K562 (cell line): ENCODE measurements at regions not wholly inside any gene's neighbourhood (a gene's known extent, or its start where the extent isn't known, plus 50 kb on each side); places are given as distances from the start of the nearest gene placed in this dataset.

Experiments used
- ATAC-seq: fragments of 200-7000 bp; cut with Tn5 transposase; 3 replicates; pipeline ENCODE4 v1.9.1; 2020; ENCODE audit warnings: moderate library complexity
- BruUV-seq: library from RNA; stranded (reverse); fragments of 400-500 nt; replicated peaks from 2 replicates; lab custom pipeline; 2021; lab: Mats Ljungman, UMichigan
- CTCF ChIA-PET: fragments of 300-600 bp; formaldehyde crosslinking; extraction: SDS; loops from one replicate; lab custom pipeline; 2021; ENCODE audit warnings: low intra/inter-chr PET ratio; lab: Yijun Ruan, JAX
- POLR2A ChIA-PET: fragments of 300-600, 350-650 bp; sonication (Branson Sonifier 250); formaldehyde crosslinking; extraction: SDS; loops from one replicate; lab custom pipeline; 2021; ENCODE audit warnings: antibody characterized with exemption, inconsistent platforms; lab: Yijun Ruan, JAX
- DNase-seq, 4 experiments: peaks; one replicate each; pipeline versions ENCODE4 v3.0.0 to v3.0.0-alpha.2; 2011 to 2018; ENCODE audit warnings: low spot score in 3 of 4, mixed read lengths in 3 of 4; ENCODE audit errors: extremely low read depth in 1 of 4
- FAIRE-seq: peaks from 2 replicates; lab custom pipeline; 2011; peaks lifted over from hg19 to GRCh38; lab: Jason Lieb, UNC
- H2AFZ ChIP-seq: 2 replicates; pipeline ENCODE4 v1.6.0; 2011; ENCODE audit warnings: low read depth, low read length, control low read depth, inconsistent platforms
- H3K27ac ChIP-seq: fragments of 200-600 bp; 3 replicates; pipeline ENCODE4 v1.8.0; 2011; ENCODE audit warnings: low read depth, mild to moderate bottlenecking, control low read depth, inconsistent platforms, low read length, moderate library complexity, mixed read lengths; ENCODE audit errors: extremely low read depth
- H3K27me3 ChIP-seq, 2 experiments: fragments of 300-600 bp in 1 of 2; 2 replicates in 1 of 2; 3 replicates in 1 of 2; pipeline versions ENCODE4 v1.6.0 to v1.8.0; 2011; ENCODE audit warnings: inconsistent platforms in 2 of 2, low read length in 2 of 2, mild to moderate bottlenecking in 1 of 2, mixed read lengths in 1 of 2, moderate library complexity in 1 of 2; ENCODE audit not compliant: control insufficient read depth in 2 of 2, insufficient read depth in 2 of 2
- H3K36me3 ChIP-seq: fragments of 300-600 bp; 3 replicates; pipeline ENCODE4 v1.8.0; 2011; ENCODE audit warnings: mild to moderate bottlenecking, low read length, inconsistent platforms; ENCODE audit not compliant: control insufficient read depth, insufficient read depth
- H3K4me1 ChIP-seq, 2 experiments: fragments of 200-600 bp in 1 of 2; replicated peaks in 1 of 2; 2 replicates in 1 of 2; 3 replicates in 1 of 2; pipeline versions ENCODE4 v1.5.1 to v1.8.0; 2011; ENCODE audit warnings: inconsistent platforms in 2 of 2, low read length in 2 of 2, mild to moderate bottlenecking in 1 of 2, mixed read lengths in 1 of 2, moderate library complexity in 1 of 2; ENCODE audit not compliant: control insufficient read depth in 2 of 2, insufficient read depth in 2 of 2
- H3K4me2 ChIP-seq: 2 replicates; pipeline ENCODE4 v1.6.1; 2011; ENCODE audit warnings: low read length, control low read depth, inconsistent platforms, mixed read lengths; ENCODE audit not compliant: insufficient read depth
- H3K4me3 ChIP-seq: fragments of 200-600 bp; sonication (generic), shearing (Covaris generic); 2 replicates; pipeline ENCODE4 v1.5.1; 2016; ENCODE audit warnings: control low read depth, inconsistent platforms
- H3K79me2 ChIP-seq: fragments of 200-600 bp; 3 replicates; pipeline ENCODE4 v1.8.0; 2011; ENCODE audit warnings: low read length, inconsistent platforms; ENCODE audit not compliant: control insufficient read depth, insufficient read depth
- H3K9ac ChIP-seq, 2 experiments: 2 replicates each; pipeline versions ENCODE4 v1.6.0 to v1.6.1; 2011; ENCODE audit warnings: low read depth in 2 of 2, low read length in 2 of 2, control low read depth in 1 of 2, inconsistent platforms in 1 of 2, mild to moderate bottlenecking in 1 of 2, mixed read lengths in 1 of 2; ENCODE audit not compliant: insufficient read depth in 1 of 2
- H3K9me1 ChIP-seq: one replicate; pipeline ENCODE4 v1.6.0; 2011; ENCODE audit warnings: inconsistent platforms, mild to moderate bottlenecking, low read length, moderate library complexity; ENCODE audit not compliant: control insufficient read depth, insufficient read depth
- H3K9me3 ChIP-seq: replicated peaks from 2 replicates; pipeline ENCODE4 v1.5.1; 2011; ENCODE audit warnings: low read depth, low read length, inconsistent platforms; ENCODE audit not compliant: control insufficient read depth, insufficient read depth
- H4K20me1 ChIP-seq: replicated peaks from 2 replicates; pipeline ENCODE4 v1.6.1; 2011; ENCODE audit warnings: low read length, inconsistent platforms, mixed read lengths; ENCODE audit not compliant: control insufficient read depth, insufficient read depth
- ASH1L ChIP-seq: fragments of 450-650 bp; IDR thresholded peaks from 2 replicates; pipeline ENCODE4 v1.6.1; 2018; ENCODE audit warnings: borderline replicate concordance, mild to moderate bottlenecking, low read depth; ENCODE audit not compliant: partially characterized antibody
- CBX5 ChIP-seq: IDR thresholded peaks from 2 replicates; pipeline ENCODE4 v1.6.1; 2014; ENCODE audit warnings: low read depth, borderline replicate concordance
- CGGBP1 ChIP-seq: fragments of 250-450 bp; sonication (Bioruptor Pico); IDR thresholded peaks from 2 replicates; pipeline ENCODE4 v1.9.0; 2021; ENCODE audit warnings: mild to moderate bottlenecking
- FOXK2 ChIP-seq, 2 experiments: fragments of 450-650 bp; IDR thresholded peaks in 1 of 2; conservative IDR thresholded peaks in 1 of 2; 2 replicates each; pipeline ENCODE4 v1.6.1; 2016; ENCODE audit warnings: low read depth in 2 of 2, mild to moderate bottlenecking in 1 of 2
- MAFG ChIP-seq: fragments of 450-650 bp; conservative IDR thresholded peaks from 2 replicates; pipeline ENCODE4 v1.6.1; 2016; ENCODE audit warnings: missing genetic modification characterization, missing compliant biosample characterization
- REST ChIP-seq, 2 experiments: fragments of 450-650 bp; formaldehyde crosslinking in 1 of 2; IDR thresholded peaks; 2 replicates each; pipeline versions ENCODE4 v1.4.0 to v1.6.1; 2014 to 2020; ENCODE audit warnings: mild to moderate bottlenecking in 2 of 2, borderline replicate concordance in 1 of 2, low read depth in 1 of 2
- ZMIZ1 ChIP-seq, 2 experiments: fragments of 150-350 bp in 1 of 2; IDR thresholded peaks; 2 replicates each; pipeline ENCODE4 v1.6.1; 2012 to 2016; ENCODE audit warnings: low read depth in 2 of 2, low read length in 2 of 2, mild to moderate bottlenecking in 1 of 2, moderate library complexity in 1 of 2
- ZNF184 ChIP-seq: sonication (generic); formaldehyde crosslinking; IDR thresholded peaks from 2 replicates; pipeline ENCODE4 v1.5.0; 2020; ENCODE audit warnings: missing genetic modification reagents
- WGBS: fragments of 100-300 bp; shearing (Covaris generic); methylation state at CpG from one replicate; pipeline ENCODE4 v1.1.6; 2016; ENCODE audit warnings: low coverage, mixed read lengths; ENCODE audit not compliant: insufficient coverage; ENCODE audit errors: missing lambda C conversion rate; 5-methylcytosine and 5-hydroxymethylcytosine counted together
- in situ Hi-C: fragments of 300-500 bp; cut with MboI; formaldehyde crosslinking; loops from 4 replicates; pipeline ENCODE4 v1.15.0; 2018; ENCODE audit warnings: inconsistent platforms, mixed read lengths
- intact Hi-C: fragments of 100-400 bp; cut with micrococcal nuclease; formaldehyde crosslinking; loops from 2 replicates; pipeline ENCODE4 v1.14.2; 2022

GRCh38 chr1:99527545-99527944 lies 118.4 kb upstream of the PALMD start (continued):
- TF ChIP-seq ZMIZ1 (IDR thresholded peaks at IDR 0.05; ENCODE audit: low read depth in 2 of 2, low read length in 2 of 2) (no peak), MAFG (tag) (peak; percentile 58)

GRCh38 chr1:99529002-99529401 lies 116.9 kb upstream of the PALMD start:
- H2AFZ ChIP-seq, result peak overlapping the region; percentile 27; the same call in 1 of the 2 replicates
- FAIRE-seq (no peak), ATAC-seq (no peak), DNase-seq (no peak)
- no peak overlapping the region for H3K9ac ChIP-seq
- H3K9me1 ChIP-seq, result no peaks in the 10 kb centered on the region
- ChIA-PET POLR2A (no interaction called here), CTCF (no interaction called here)
- no peaks in the 10 kb centered on the region for H3K36me3 ChIP-seq
- H3K9me3 ChIP-seq, result no peaks in the 10 kb centered on the region
- no peak overlapping the region for H3K27ac ChIP-seq
- intact Hi-C loops (loop anchor here (5.0 kb wide), 1 partner anchor 47 kb away; no protein-coding TSS in a partner anchor), in situ Hi-C loops (no loop called here)
- H3K27me3 ChIP-seq, result no peaks in the 10 kb centered on the region
- no peaks in the 10 kb centered on the region; a peak in 2 of 5 replicates for H3K4me1 ChIP-seq
- H3K4me2 ChIP-seq, result no peak overlapping the region
- H4K20me1 ChIP-seq, result no peaks in the 10 kb centered on the region
- WGBS, result 54% methylated on average over 3 of the region's 3 CpGs
- BruUV-seq, result no TSS peak
- H3K79me2 ChIP-seq, result no peaks in the 10 kb centered on the region
- H3K4me3 ChIP-seq, result no peak overlapping the region
- no peak for TF ChIP-seq ZNF184 (CRISPR knock-in tag)
- no peak for TF ChIP-seq ASH1L
- TF ChIP-seq FOXK2 (conservative IDR thresholded peaks at IDR 0.05 in 1 of 2, IDR thresholded peaks at IDR 0.05 in 1 of 2; ENCODE audit: low read depth in 2 of 2), result no peak
- no peak for TF ChIP-seq CGGBP1
- no peak for TF ChIP-seq REST (IDR thresholded peaks at IDR 0.05; ENCODE audit: borderline replicate concordance)
- no peak for TF ChIP-seq REST (CRISPR knock-in tag; IDR thresholded peaks at IDR 0.05; ENCODE audit: low read depth)
- TF ChIP-seq CBX5, result no peak
